Transverse colon (tissue), 4 donors: ENCODE measurements at regions not wholly inside any gene's neighbourhood (a gene's known extent, or its start where the extent isn't known, plus 50 kb on each side); places are given as distances from the start of the nearest gene placed in this dataset.

ENCODE experiments used
- POLR2A ChIP-seq: fragments of 450-650 bp; IDR thresholded peaks from one replicate; pipeline ENCODE4 v1.6.1; 2016; ENCODE audit warnings: antibody characterized with exemption, mild to moderate bottlenecking, moderate library complexity
- POLR2AphosphoS5 ChIP-seq, 3 donors: sonication (generic); formaldehyde crosslinking; IDR thresholded peaks; one replicate each; pipeline ENCODE4 v1.6.1; 2016; ENCODE audit warnings: antibody characterized with exemption in 3 of 3
- TF ChIP-seq, protein P1 (sequence below), 5 experiments: fragments of 200-600 bp in 3 of 5; fragments of 450-650 bp in 2 of 5; sonication (generic) in 3 of 5; IDR thresholded peaks; 1 replicate in 2 of 5; 2 replicates in 3 of 5; pipeline ENCODE4 v1.5.1; 2016 to 2017; ENCODE audit warnings: antibody characterized with exemption in 5 of 5, inconsistent platforms in 3 of 5, mild to moderate bottlenecking in 2 of 5, moderate library complexity in 1 of 5

DNA sequence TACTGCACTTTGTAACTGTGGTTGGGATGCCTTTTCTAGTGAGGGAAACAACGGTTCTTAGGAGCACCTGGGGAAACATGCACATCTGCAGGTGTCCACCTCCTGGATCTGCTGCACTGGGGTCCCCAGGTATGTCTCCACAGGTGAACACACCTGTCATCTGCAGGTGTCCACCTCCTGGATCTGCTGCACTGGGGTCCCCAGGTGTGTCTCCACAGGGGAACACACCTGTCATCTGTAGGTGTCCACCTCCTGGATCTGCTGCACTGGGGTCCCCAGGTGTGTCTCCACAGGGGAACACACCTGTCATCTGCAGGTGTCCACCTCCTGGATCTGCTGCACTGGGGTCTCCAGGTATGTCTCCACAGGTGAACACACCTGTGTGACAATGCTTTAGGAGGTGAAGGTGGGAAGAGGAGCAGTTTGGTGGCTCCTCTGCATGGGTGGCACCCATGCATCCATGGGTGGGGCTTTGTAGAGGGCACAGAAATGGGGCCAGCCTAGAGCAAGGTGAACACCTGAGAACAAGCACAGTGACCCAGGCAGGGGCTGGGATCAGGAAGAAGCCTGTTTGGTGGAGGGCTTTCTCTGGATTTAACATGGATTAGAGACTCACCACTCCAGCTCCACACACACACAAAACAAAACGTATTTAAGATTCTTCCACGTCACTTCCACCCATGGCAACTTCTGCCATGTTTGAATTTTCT is 206.0 kb upstream of the CDH4 start:
- TF ChIP-seq, protein P1, sequence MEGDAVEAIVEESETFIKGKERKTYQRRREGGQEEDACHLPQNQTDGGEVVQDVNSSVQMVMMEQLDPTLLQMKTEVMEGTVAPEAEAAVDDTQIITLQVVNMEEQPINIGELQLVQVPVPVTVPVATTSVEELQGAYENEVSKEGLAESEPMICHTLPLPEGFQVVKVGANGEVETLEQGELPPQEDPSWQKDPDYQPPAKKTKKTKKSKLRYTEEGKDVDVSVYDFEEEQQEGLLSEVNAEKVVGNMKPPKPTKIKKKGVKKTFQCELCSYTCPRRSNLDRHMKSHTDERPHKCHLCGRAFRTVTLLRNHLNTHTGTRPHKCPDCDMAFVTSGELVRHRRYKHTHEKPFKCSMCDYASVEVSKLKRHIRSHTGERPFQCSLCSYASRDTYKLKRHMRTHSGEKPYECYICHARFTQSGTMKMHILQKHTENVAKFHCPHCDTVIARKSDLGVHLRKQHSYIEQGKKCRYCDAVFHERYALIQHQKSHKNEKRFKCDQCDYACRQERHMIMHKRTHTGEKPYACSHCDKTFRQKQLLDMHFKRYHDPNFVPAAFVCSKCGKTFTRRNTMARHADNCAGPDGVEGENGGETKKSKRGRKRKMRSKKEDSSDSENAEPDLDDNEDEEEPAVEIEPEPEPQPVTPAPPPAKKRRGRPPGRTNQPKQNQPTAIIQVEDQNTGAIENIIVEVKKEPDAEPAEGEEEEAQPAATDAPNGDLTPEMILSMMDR (IDR thresholded peaks at IDR 0.05): no peak
- TF ChIP-seq POLR2AphosphoS5 (IDR thresholded peaks at IDR 0.05) (no peak), POLR2A (no peak)
